ENCODE measurements at regions not wholly inside any gene's neighbourhood (a gene's known extent, or its start where the extent isn't known, plus 50 kb on each side); places are given as distances from the start of the nearest gene placed in this dataset.

DNA sequence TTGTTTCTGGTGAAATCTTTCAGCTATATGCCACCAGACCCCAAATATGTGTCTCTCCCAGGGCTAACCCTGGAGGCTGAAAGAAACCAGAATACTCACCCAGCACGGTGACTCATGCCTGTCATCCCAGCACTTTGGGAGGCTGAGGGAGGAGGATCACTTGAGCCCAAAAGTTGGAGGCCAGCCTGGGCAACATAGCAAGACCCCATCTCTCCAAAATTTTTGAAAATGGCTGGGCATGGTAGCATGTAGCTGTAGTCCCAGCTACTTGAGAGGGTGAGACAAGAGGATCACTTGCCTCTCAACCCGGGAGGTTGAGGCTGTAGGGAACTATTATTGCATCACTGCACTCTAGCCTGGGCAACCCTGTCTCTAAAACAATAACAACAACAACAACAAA lies 76.1 kb upstream of the UQCRFS1 start:
- TF ChIP-seq, protein P1, sequence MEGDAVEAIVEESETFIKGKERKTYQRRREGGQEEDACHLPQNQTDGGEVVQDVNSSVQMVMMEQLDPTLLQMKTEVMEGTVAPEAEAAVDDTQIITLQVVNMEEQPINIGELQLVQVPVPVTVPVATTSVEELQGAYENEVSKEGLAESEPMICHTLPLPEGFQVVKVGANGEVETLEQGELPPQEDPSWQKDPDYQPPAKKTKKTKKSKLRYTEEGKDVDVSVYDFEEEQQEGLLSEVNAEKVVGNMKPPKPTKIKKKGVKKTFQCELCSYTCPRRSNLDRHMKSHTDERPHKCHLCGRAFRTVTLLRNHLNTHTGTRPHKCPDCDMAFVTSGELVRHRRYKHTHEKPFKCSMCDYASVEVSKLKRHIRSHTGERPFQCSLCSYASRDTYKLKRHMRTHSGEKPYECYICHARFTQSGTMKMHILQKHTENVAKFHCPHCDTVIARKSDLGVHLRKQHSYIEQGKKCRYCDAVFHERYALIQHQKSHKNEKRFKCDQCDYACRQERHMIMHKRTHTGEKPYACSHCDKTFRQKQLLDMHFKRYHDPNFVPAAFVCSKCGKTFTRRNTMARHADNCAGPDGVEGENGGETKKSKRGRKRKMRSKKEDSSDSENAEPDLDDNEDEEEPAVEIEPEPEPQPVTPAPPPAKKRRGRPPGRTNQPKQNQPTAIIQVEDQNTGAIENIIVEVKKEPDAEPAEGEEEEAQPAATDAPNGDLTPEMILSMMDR (IDR thresholded peaks at IDR 0.05), result no peak
- no peaks in the 10 kb centered on the region for H3K4me1 ChIP-seq
- no peak for DNase-seq
- no peak for ATAC-seq
- H3K9me3 ChIP-seq, result peaks cover 0 to 6% (median 0%) of the 10 kb centered on the region in 11 donors
- H3K4me3 ChIP-seq, result no peak overlapping the region
- intact Hi-C loops (cut with DNase I), result loop anchor here in 1 of 10 donors (10.0 kb wide), 1 partner anchor 236 kb away; the partner anchor contains the start of gene VSTM2B
- no peaks in the 10 kb centered on the region for H3K36me3 ChIP-seq
- WGBS, 2 donors, result 80 to 82% methylated on average over 2 of the region's 2 CpGs
- H3K27me3 ChIP-seq, result peaks cover 0 to 44% (median 25%) of the 10 kb centered on the region in 7 donors
- H3K27ac ChIP-seq, result no peak overlapping the region

- WGBS, 2 donors, result 47 to 50% methylated on average over 5 of the region's 5 CpGs
- Histone ChIP-seq H3K4me3 (no peak overlapping the region), H3K36me3 (no peaks in the 10 kb centered on the region), H3K4me1 (no peaks in the 10 kb centered on the region), H3K9me3 (no peaks in the 10 kb centered on the region), H3K27me3 (peaks cover 0 to 36% (median 21%) of the 10 kb centered on the region in 7 donors), H3K27ac (no peak overlapping the region)
- ATAC-seq, result no peak
- TF ChIP-seq, protein P1 (IDR thresholded peaks at IDR 0.05), result no peak
- no peak for DNase-seq
- intact Hi-C loops (cut with DNase I), result no loop called here
These were observed 77.9 kb upstream of the UQCRFS1 start for GRCh38 chr19:29290853-29291252.

- no peak for DNase-seq
- TF ChIP-seq, protein P1 (IDR thresholded peaks at IDR 0.05), result no peak
These were observed 79.2 kb upstream of the UQCRFS1 start for GRCh38 chr19:29292153-29292552.

GRCh38 chr19:29292562-29292961 lies 79.6 kb upstream of the UQCRFS1 start:
- intact Hi-C loops (cut with DNase I), result no loop called here

More at GRCh38 chr19:29292153-29292552, 79.2 kb upstream of the UQCRFS1 start:
- 85% methylated on average over 5 of the region's 5 CpGs for WGBS, 2 donors
- H3K36me3 ChIP-seq, result no peaks in the 10 kb centered on the region
- no peak overlapping the region for H3K27ac ChIP-seq
- H3K9me3 ChIP-seq, result no peaks in the 10 kb centered on the region
- intact Hi-C loops (cut with DNase I), result no loop called here
- ATAC-seq, result no peak
- H3K4me1 ChIP-seq, result no peaks in the 10 kb centered on the region
- no peak overlapping the region for H3K4me3 ChIP-seq
- peaks cover 0 to 39% (median 21%) of the 10 kb centered on the region in 7 donors for H3K27me3 ChIP-seq

More at GRCh38 chr19:29292562-29292961, 79.6 kb upstream of the UQCRFS1 start:
- WGBS, 2 donors, result 65 to 68% methylated on average over 5 of the region's 5 CpGs
- Histone ChIP-seq H3K27ac (no peak overlapping the region), H3K27me3 (peaks cover 0 to 42% (median 21%) of the 10 kb centered on the region in 7 donors), H3K9me3 (no peaks in the 10 kb centered on the region), H3K4me1 (no peaks in the 10 kb centered on the region), H3K36me3 (no peaks in the 10 kb centered on the region), H3K4me3 (no peak overlapping the region)
- TF ChIP-seq, protein P1 (IDR thresholded peaks at IDR 0.05), result no peak
- DNase-seq (no peak), ATAC-seq (no peak)
